Left cardiac atrium (tissue), 4 donors: ENCODE measurements at regions not wholly inside any gene's neighbourhood (a gene's known extent, or its start where the extent isn't known, plus 50 kb on each side); places are given as distances from the start of the nearest gene placed in this dataset.
"Not testable (repeated sequence)": the region's sequence is repeated elsewhere in the genome, so short reads cannot be mapped to it uniquely, and the experiment has no call there.

Experiments used
- ATAC-seq, 2 donors: fragments of 200-7000 bp; cut with Tn5 transposase; one replicate each; pipeline ENCODE4 v1.9.1; 2020; ENCODE audit warnings: mild to moderate bottlenecking in 2 of 2, moderate library complexity in 2 of 2
- DNase-seq: peaks from one replicate; pipeline ENCODE4 v3.0.0-alpha.2; 2020
- intact Hi-C, 2 donors: fragments of 100-400 bp; cut with DNase I; formaldehyde crosslinking; loops; one replicate each; pipeline versions ENCODE4 v1.14.1 to v1.15.1; 2022 to 2023
- donor health status: DM: no; HTN: yes; CAD: no.
- donor health status: DM: no; HTN: yes; CAD: no; lungs with severe emphysema.
- donor health status: DM: yes; HTN: yes; CAD: no.
- donor health status: Dilated cardiomyopathy.

- intact Hi-C loops, result no loop called here
- ATAC-seq (no peak), DNase-seq (no peak)
Measured at GRCh38 chr6:61622601-61623000, 663.4 kb downstream of the KHDRBS2 start.

- ATAC-seq, result no peak
- no peak for DNase-seq
- intact Hi-C loops, result no loop called here
Measured at GRCh38 chr6:61614119-61614518, 671.9 kb downstream of the KHDRBS2 start.

GRCh38 chr6:61606500-61606899 lies 679.5 kb downstream of the KHDRBS2 start:
- intact Hi-C loops, result no loop called here
- no peak for DNase-seq

GRCh38 chr6:61605851-61606250 lies 680.2 kb downstream of the KHDRBS2 start:
- intact Hi-C loops, ATAC-seq, DNase-seq: not testable (repeated sequence)

More at GRCh38 chr6:61606500-61606899, 679.5 kb downstream of the KHDRBS2 start:
- ATAC-seq, result no peak

GRCh38 chr6:61602171-61602570 lies 683.9 kb downstream of the KHDRBS2 start:
- ATAC-seq, DNase-seq, intact Hi-C loops: not testable (repeated sequence)

- intact Hi-C loops, result no loop called here
Measured at GRCh38 chr6:61592238-61592637, 693.8 kb downstream of the KHDRBS2 start.

GRCh38 chr6:61586934-61587537 lies 699.0 kb downstream of the KHDRBS2 start:
- DNase-seq, result peak; percentile 24
- peak; percentile 57 to 94 for ATAC-seq
- intact Hi-C loops, result no loop called here

More at GRCh38 chr6:61592238-61592637, 693.8 kb downstream of the KHDRBS2 start:
- no peak for DNase-seq
- no peak for ATAC-seq

- DNase-seq (no peak), ATAC-seq (no peak)
- intact Hi-C loops, result no loop called here
Measured at GRCh38 chr6:61585504-61585903, 700.5 kb downstream of the KHDRBS2 start.

- ATAC-seq (no peak), DNase-seq (no peak)
- intact Hi-C loops, result no loop called here
Measured at GRCh38 chr6:61562098-61562497, 723.9 kb downstream of the KHDRBS2 start.

- intact Hi-C loops, result no loop called here
- ATAC-seq, result no peak
- no peak for DNase-seq
Measured at GRCh38 chr6:61558796-61559195, 727.2 kb downstream of the KHDRBS2 start.

- no peak for ATAC-seq
- intact Hi-C loops, result no loop called here
- no peak for DNase-seq
Measured at GRCh38 chr6:61555993-61556392, 730.0 kb downstream of the KHDRBS2 start.

- ATAC-seq (no peak), DNase-seq (no peak)
- intact Hi-C loops, result no loop called here
Measured at GRCh38 chr6:61538801-61539200, 747.2 kb downstream of the KHDRBS2 start.

- intact Hi-C loops, ATAC-seq, DNase-seq: not testable (repeated sequence)
Measured at GRCh38 chr6:61532749-61533148, 753.3 kb downstream of the KHDRBS2 start.
